ENCODE measurements at regions not wholly inside any gene's neighbourhood (a gene's known extent, or its start where the extent isn't known, plus 50 kb on each side); places are given as distances from the start of the nearest gene placed in this dataset.

GRCh38 chr3:177576746-177577145 lies 379.5 kb upstream of the TBL1XR1 start:
- Histone ChIP-seq H3K4me2 (ENCODE audit: insufficient read depth in 1 of 2, low read depth in 2 of 2, low read length in 2 of 2) (no peak overlapping the region), H2BK120ac (replicated peaks; ENCODE audit: low read depth, low read length) (no peak overlapping the region), H3K23me2 (ENCODE audit: low read depth, low read length) (no peaks in the 10 kb centered on the region), H2BK5ac (ENCODE audit: low read depth, low read length) (no peak overlapping the region), H3K27me3 (replicated peaks in 1 of 4; ENCODE audit: control insufficient read depth in 3 of 4, extremely low read depth in 1 of 4, insufficient read depth in 3 of 4, low read length in 3 of 4) (no peaks in the 10 kb centered on the region), H3K9ac (replicated peaks in 1 of 4; ENCODE audit: extremely low read depth in 1 of 4, low read depth in 3 of 4, low read length in 3 of 4) (no peak overlapping the region), H2BK12ac (ENCODE audit: low read depth, low read length) (no peak overlapping the region), H3K79me1 (ENCODE audit: low read depth, low read length) (no peaks in the 10 kb centered on the region), H3K4me3 (ENCODE audit: extremely low read depth in 1 of 4, insufficient read depth in 2 of 4, low read depth in 3 of 4, low read length in 4 of 4) (no peak overlapping the region), H4K91ac (replicated peaks; ENCODE audit: insufficient read length, low read length) (no peak overlapping the region), H3K4me1 (replicated peaks in 1 of 4; ENCODE audit: control insufficient read depth in 3 of 4, insufficient read depth in 4 of 4, low read length in 3 of 4) (peaks cover 0 to 6% (median 0%) of the 10 kb centered on the region in 4 experiments; a peak in 2 of 7 replicates), H3K36me3 (ENCODE audit: control insufficient read depth in 2 of 4, insufficient read depth in 4 of 4, low read length in 3 of 4) (no peaks in the 10 kb centered on the region), H3K27ac (ENCODE audit: low read depth, low read length) (no peak overlapping the region), H2AFZ (ENCODE audit: low read length) (0 out of 2 replicates have a peak overlapping the region, but pooled peaks have one; percentile 57), H2AK5ac (ENCODE audit: low read depth, low read length) (no peak overlapping the region), H3K9me3 (ENCODE audit: insufficient read depth in 2 of 2, low read depth in 1 of 2, low read length in 1 of 2) (no peaks in the 10 kb centered on the region), H2BK20ac (ENCODE audit: low read length) (no peak overlapping the region), H3K23ac (ENCODE audit: insufficient read length) (no peak overlapping the region), H3K4ac (replicated peaks; ENCODE audit: insufficient read length, low read depth, low read length) (no peak overlapping the region), H4K8ac (ENCODE audit: extremely low read depth, insufficient read depth, low read length) (no peak overlapping the region), H3K18ac (ENCODE audit: extremely low read depth, low read length) (no peak overlapping the region), H2BK15ac (ENCODE audit: low read length) (no peak overlapping the region), H4K20me1 (replicated peaks in 1 of 2; ENCODE audit: control insufficient read depth in 1 of 2, insufficient read depth in 2 of 2, low read length in 2 of 2) (no peaks in the 10 kb centered on the region), H3K14ac (ENCODE audit: insufficient read length) (no peak overlapping the region), H3K79me2 (ENCODE audit: control insufficient read depth in 1 of 2, insufficient read depth in 2 of 2, low read length in 2 of 2) (no peaks in the 10 kb centered on the region), H3K56ac (replicated peaks; ENCODE audit: insufficient read length, low read depth, low read length) (no peak overlapping the region), H4K5ac (ENCODE audit: insufficient read length, low read depth, low read length) (no peak overlapping the region)
- no peak for FAIRE-seq
- no peak for DNase-seq (ENCODE audit: low read depth in 1 of 2, low spot score in 2 of 2)
- TF ChIP-seq SP1 (IDR thresholded peaks at IDR 0.05; ENCODE audit: low read depth, low read length) (no peak), EP300 (IDR thresholded peaks at IDR 0.05; ENCODE audit: borderline replicate concordance in 1 of 2, low read depth in 2 of 2, low read length in 2 of 2) (no peak), PHF8 (conservative IDR thresholded peaks at IDR 0.05; ENCODE audit: low read depth, low read length) (no peak), RFX5 (IDR thresholded peaks at IDR 0.05; ENCODE audit: borderline replicate concordance, low read depth, low read length) (no peak), ASH2L (IDR thresholded peaks at IDR 0.05; ENCODE audit: low read length) (no peak)
- ChIA-PET POLR2A (ENCODE audit: partially characterized antibody) (no interaction called here), CTCF (ENCODE audit: partially characterized antibody) (no interaction called here)
- 80% methylated on average over 4 of the region's 4 CpGs; no CpG with 5 or more reads in 1 of the 2 experiments for WGBS, 2 experiments (ENCODE audit: extremely low coverage in 1 of 2, insufficient coverage in 1 of 2, insufficient read length in 1 of 2, insufficient replicate concordance in 2 of 2, low coverage in 1 of 2, low lambda C conversion rate in 2 of 2, missing lambda C conversion rate in 1 of 2)
